ENCODE measurements at regions not wholly inside any gene's neighbourhood (a gene's known extent, or its start where the extent isn't known, plus 50 kb on each side); places are given as distances from the start of the nearest gene placed in this dataset.

GRCh38 chr3:55307622-55308021 lies 179.5 kb downstream of the WNT5A start:
- no peak for TF ChIP-seq CTCF (IDR thresholded peaks at IDR 0.05; ENCODE audit: low read depth, low read length, missing control alignments)
- DNase-seq (ENCODE audit: extremely low read depth, low read depth): no peak
- no peak overlapping the region for H3K4me3 ChIP-seq (replicated peaks; ENCODE audit: low read depth, low read length)

- DNase-seq (ENCODE audit: extremely low read depth, low read depth): no peak
- TF ChIP-seq CTCF (IDR thresholded peaks at IDR 0.05; ENCODE audit: low read depth, low read length, missing control alignments): no peak
- H3K4me3 ChIP-seq (replicated peaks; ENCODE audit: low read depth, low read length): no peak overlapping the region
Observed at GRCh38 chr3:55305696-55306485, 181.2 kb downstream of the WNT5A start.

- no peak for DNase-seq (ENCODE audit: extremely low read depth, low read depth)
- TF ChIP-seq CTCF (IDR thresholded peaks at IDR 0.05; ENCODE audit: low read depth, low read length, missing control alignments): no peak
- no peak overlapping the region for H3K4me3 ChIP-seq (replicated peaks; ENCODE audit: low read depth, low read length)
Observed at GRCh38 chr3:55300701-55301100, 186.4 kb downstream of the WNT5A start.

GRCh38 chr3:55297706-55298105 lies 189.4 kb downstream of the WNT5A start:
- no peak for DNase-seq (ENCODE audit: extremely low read depth, low read depth)
- H3K4me3 ChIP-seq (replicated peaks; ENCODE audit: low read depth, low read length): no peak overlapping the region
- no peak for TF ChIP-seq CTCF (IDR thresholded peaks at IDR 0.05; ENCODE audit: low read depth, low read length, missing control alignments)

- DNase-seq (ENCODE audit: extremely low read depth, low read depth): no peak
- no peak for TF ChIP-seq CTCF (IDR thresholded peaks at IDR 0.05; ENCODE audit: low read depth, low read length, missing control alignments)
- no peak overlapping the region for H3K4me3 ChIP-seq (replicated peaks; ENCODE audit: low read depth, low read length)
Observed at GRCh38 chr3:55297245-55297644, 189.9 kb downstream of the WNT5A start.

GRCh38 chr3:55296791-55297190 lies 190.3 kb downstream of the WNT5A start:
- TF ChIP-seq CTCF (IDR thresholded peaks at IDR 0.05; ENCODE audit: low read depth, low read length, missing control alignments): no peak
- no peak for DNase-seq (ENCODE audit: extremely low read depth, low read depth)

GRCh38 chr3:55296030-55296429 lies 191.1 kb downstream of the WNT5A start:
- DNase-seq (ENCODE audit: extremely low read depth, low read depth): peak; percentile 77
- H3K4me3 ChIP-seq (replicated peaks; ENCODE audit: low read depth, low read length): no peak overlapping the region
- no peak for TF ChIP-seq CTCF (IDR thresholded peaks at IDR 0.05; ENCODE audit: low read depth, low read length, missing control alignments)

More at GRCh38 chr3:55296791-55297190, 190.3 kb downstream of the WNT5A start:
- no peak overlapping the region for H3K4me3 ChIP-seq (replicated peaks; ENCODE audit: low read depth, low read length)
